Osteoblast (primary cell): ENCODE measurements at regions not wholly inside any gene's neighbourhood (a gene's known extent, or its start where the extent isn't known, plus 50 kb on each side); places are given as distances from the start of the nearest gene placed in this dataset.

ENCODE experiments used
- DNase-seq: peaks from one replicate; pipeline ENCODE4 v3.0.0; 2011; ENCODE audit warnings: low spot score, mixed read lengths; ENCODE audit not compliant: insufficient read length; ENCODE audit errors: missing footprints
- H2AFZ ChIP-seq: 2 replicates; pipeline ENCODE4 v1.6.0; 2011; ENCODE audit warnings: mild to moderate bottlenecking, low read length
- H3K27ac ChIP-seq: 2 replicates; pipeline ENCODE4 v1.5.1; 2011; ENCODE audit warnings: mild to moderate bottlenecking, low read depth, low read length, moderate library complexity
- H3K27me3 ChIP-seq: 2 replicates; pipeline ENCODE4 v1.6.0; 2012; ENCODE audit warnings: mild to moderate bottlenecking, control low read depth, inconsistent platforms, low read length, moderate library complexity; ENCODE audit not compliant: insufficient read depth
- H3K36me3 ChIP-seq: 2 replicates; pipeline ENCODE4 v1.5.1; 2011; ENCODE audit warnings: mild to moderate bottlenecking, low read length, control low read depth, moderate library complexity; ENCODE audit not compliant: insufficient read depth
- H3K4me1 ChIP-seq: 2 replicates; pipeline ENCODE4 v1.5.1; 2011; ENCODE audit warnings: mild to moderate bottlenecking, low read length, control low read depth, moderate library complexity; ENCODE audit not compliant: insufficient read depth
- H3K4me2 ChIP-seq: 2 replicates; pipeline ENCODE4 v1.6.0; 2011; ENCODE audit warnings: mild to moderate bottlenecking, low read length; ENCODE audit not compliant: insufficient read depth
- H3K4me3 ChIP-seq: fragments of 200-600 bp; sonication (generic); 3 replicates; pipeline ENCODE4 v1.5.1; 2012; ENCODE audit warnings: mild to moderate bottlenecking, low read length, inconsistent platforms; ENCODE audit not compliant: insufficient read depth
- H3K79me2 ChIP-seq: 2 replicates; pipeline ENCODE4 v1.6.0; 2012; ENCODE audit warnings: mild to moderate bottlenecking, low read length, control low read depth, inconsistent platforms; ENCODE audit not compliant: insufficient read depth
- H3K9me3 ChIP-seq: 2 replicates; pipeline ENCODE4 v1.5.1; 2011; ENCODE audit warnings: low read depth, low read length, control low read depth
- H4K20me1 ChIP-seq: 2 replicates; pipeline ENCODE4 v1.6.0; 2012; ENCODE audit warnings: mild to moderate bottlenecking, low read length, control low read depth; ENCODE audit not compliant: insufficient read depth
- CTCF ChIP-seq: IDR thresholded peaks from 2 replicates; pipeline ENCODE4 v1.5.1; 2011; ENCODE audit warnings: mild to moderate bottlenecking, low read depth, low read length, moderate library complexity; ENCODE audit errors: extremely low read depth

DNA sequence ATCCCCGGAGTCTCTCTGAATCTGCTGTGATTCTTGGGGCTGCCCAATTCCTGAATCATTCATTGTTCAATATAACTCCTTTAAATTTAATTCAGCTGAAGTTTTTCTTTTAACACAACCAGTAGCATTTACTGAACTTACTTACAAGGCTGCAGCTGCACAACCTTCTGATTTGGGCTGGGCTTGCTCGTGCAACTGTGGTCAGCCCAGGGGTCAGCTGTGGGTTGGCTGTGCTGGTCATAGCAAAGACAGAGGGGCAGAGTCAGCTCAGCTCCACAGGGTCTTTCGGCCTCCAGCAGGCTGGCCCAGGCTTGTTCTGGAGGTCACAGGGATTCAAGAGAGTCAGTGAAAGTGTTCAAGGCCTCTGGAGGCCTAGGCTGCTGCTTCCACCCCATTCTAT lies 186.1 kb downstream of the MATN1 start:
- no peak overlapping the region for H3K4me3 ChIP-seq
- no peak overlapping the region for H2AFZ ChIP-seq
- H3K4me1 ChIP-seq: no peaks in the 10 kb centered on the region
- H4K20me1 ChIP-seq: no peaks in the 10 kb centered on the region
- DNase-seq: no peak
- no peak for TF ChIP-seq CTCF
- no peak overlapping the region for H3K4me2 ChIP-seq
- no peaks in the 10 kb centered on the region for H3K9me3 ChIP-seq
- H3K27ac ChIP-seq: no peak overlapping the region
- H3K79me2 ChIP-seq: no peaks in the 10 kb centered on the region
- H3K27me3 ChIP-seq: no peaks in the 10 kb centered on the region
- no peaks in the 10 kb centered on the region for H3K36me3 ChIP-seq

GRCh38 chr1:30536530-30536929 lies 186.9 kb downstream of the MATN1 start:
- no peaks in the 10 kb centered on the region for H3K79me2 ChIP-seq
- no peaks in the 10 kb centered on the region for H3K4me1 ChIP-seq
- no peak for DNase-seq
- no peak for TF ChIP-seq CTCF
- H4K20me1 ChIP-seq: no peaks in the 10 kb centered on the region
- no peak overlapping the region for H3K27ac ChIP-seq
- H3K27me3 ChIP-seq: no peaks in the 10 kb centered on the region
- H3K9me3 ChIP-seq: no peaks in the 10 kb centered on the region
- no peaks in the 10 kb centered on the region for H3K36me3 ChIP-seq
- H3K4me2 ChIP-seq: no peak overlapping the region
- no peak overlapping the region for H3K4me3 ChIP-seq
- no peak overlapping the region for H2AFZ ChIP-seq

DNA sequence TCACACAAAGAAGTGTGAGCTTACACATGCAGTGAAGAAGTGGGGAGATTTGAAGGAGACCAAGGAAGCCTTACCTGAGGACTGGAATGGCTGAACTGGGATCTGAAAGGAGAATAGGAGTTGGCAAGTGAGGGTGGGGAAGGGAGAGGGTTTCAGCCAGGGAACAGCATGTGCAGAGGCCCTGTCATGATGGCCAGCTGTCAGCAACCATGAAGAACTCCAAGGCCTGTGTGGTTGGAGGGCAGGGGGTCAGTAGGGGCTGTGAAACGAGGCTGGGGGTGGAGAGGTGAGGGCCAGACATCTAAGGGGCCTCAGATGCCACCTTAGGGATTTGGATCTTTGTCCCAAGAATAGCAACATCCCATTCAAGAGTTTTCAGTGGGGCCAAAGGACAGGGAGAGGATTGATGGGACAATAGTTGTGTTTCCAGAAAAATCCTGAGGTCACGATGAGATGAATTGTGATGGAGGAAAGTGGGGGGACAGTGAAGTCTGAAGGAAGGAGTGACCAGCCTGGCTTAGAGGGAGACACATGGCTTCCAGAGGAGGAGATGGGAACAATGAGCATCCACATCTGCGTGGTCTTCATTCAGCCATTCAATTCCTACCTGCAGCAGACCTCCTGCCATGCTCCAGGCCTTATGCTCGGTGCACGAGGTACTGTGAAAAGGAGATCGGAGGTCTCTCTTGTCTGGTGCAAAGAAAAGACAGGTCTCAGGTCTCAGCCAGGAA lies 187.6 kb downstream of the MATN1 start:
- Histone ChIP-seq H2AFZ (no peak overlapping the region), H3K36me3 (no peaks in the 10 kb centered on the region), H3K9me3 (no peaks in the 10 kb centered on the region), H3K27ac (no peak overlapping the region), H3K27me3 (no peaks in the 10 kb centered on the region), H4K20me1 (no peaks in the 10 kb centered on the region), H3K4me2 (no peak overlapping the region), H3K4me3 (no peak overlapping the region), H3K4me1 (no peaks in the 10 kb centered on the region), H3K79me2 (no peaks in the 10 kb centered on the region)
- TF ChIP-seq CTCF: no peak
- DNase-seq: no peak

DNA sequence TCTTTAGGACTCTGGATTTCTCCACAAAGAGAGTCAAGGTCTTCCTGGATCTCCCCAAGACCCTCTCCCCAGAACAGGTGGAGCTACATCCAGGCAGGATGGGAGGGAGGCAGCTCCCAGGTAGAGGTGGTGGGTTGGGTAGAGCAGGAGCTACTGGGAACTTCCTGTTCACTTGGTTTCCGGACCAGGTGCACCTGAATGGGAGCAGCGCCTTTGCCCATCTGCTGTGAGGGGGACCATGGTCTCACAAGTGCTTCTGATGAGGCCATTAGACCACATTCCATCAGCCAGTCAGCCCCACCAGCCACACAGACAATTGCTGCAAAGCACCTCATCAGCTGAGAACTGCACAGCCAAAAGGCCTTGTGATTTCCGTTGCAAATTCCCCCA lies 188.8 kb downstream of the MATN1 start:
- TF ChIP-seq CTCF: no peak
- H3K79me2 ChIP-seq: no peaks in the 10 kb centered on the region
- no peak for DNase-seq
- H3K4me2 ChIP-seq: no peak overlapping the region
- H3K9me3 ChIP-seq: no peaks in the 10 kb centered on the region
- no peaks in the 10 kb centered on the region for H4K20me1 ChIP-seq
- H2AFZ ChIP-seq: no peak overlapping the region
- no peaks in the 10 kb centered on the region for H3K4me1 ChIP-seq
- H3K36me3 ChIP-seq: no peaks in the 10 kb centered on the region
- no peaks in the 10 kb centered on the region for H3K27me3 ChIP-seq
- H3K4me3 ChIP-seq: no peak overlapping the region
- H3K27ac ChIP-seq: no peak overlapping the region
